ENCODE measurements at regions not wholly inside any gene's neighbourhood (a gene's known extent, or its start where the extent isn't known, plus 50 kb on each side); places are given as distances from the start of the nearest gene placed in this dataset.
"Not testable (repeated sequence)": the region's sequence is repeated elsewhere in the genome, so short reads cannot be mapped to it uniquely, and the experiment has no call there.

GRCh38 chr6:99668036-99668705 is 61.5 kb downstream of the PRDM13 start:
- no peaks in the 10 kb centered on the region for H3K4me1 ChIP-seq (ENCODE audit: control insufficient read depth, insufficient read depth, low read length)
- no peak overlapping the region for H3K4me3 ChIP-seq (ENCODE audit: low read length)
- H3K9me3 ChIP-seq (ENCODE audit: control insufficient read depth, insufficient read depth, low read length): no peaks in the 10 kb centered on the region
- WGBS (ENCODE audit: insufficient coverage, insufficient read length): no CpG with 5 or more reads among the region's 5 CpGs
- no peak overlapping the region for H3K27ac ChIP-seq (ENCODE audit: low read length)
- H3K36me3 ChIP-seq (ENCODE audit: control insufficient read depth, insufficient read depth, low read length): no peaks in the 10 kb centered on the region
- DNase-seq (ENCODE audit: low read depth, low spot score): no peak
- no peaks in the 10 kb centered on the region for H3K27me3 ChIP-seq (ENCODE audit: control insufficient read depth, insufficient read depth, low read length)

- Histone ChIP-seq H3K27me3 (ENCODE audit: control insufficient read depth, insufficient read depth, low read length) (no peaks in the 10 kb centered on the region), H3K36me3 (ENCODE audit: control insufficient read depth, insufficient read depth, low read length) (no peaks in the 10 kb centered on the region), H3K9me3 (ENCODE audit: control insufficient read depth, insufficient read depth, low read length) (no peaks in the 10 kb centered on the region), H3K27ac (ENCODE audit: low read length) (no peak overlapping the region), H3K4me3 (ENCODE audit: low read length) (no peak overlapping the region), H3K4me1 (ENCODE audit: control insufficient read depth, insufficient read depth, low read length) (no peaks in the 10 kb centered on the region)
- WGBS (ENCODE audit: insufficient coverage, insufficient read length): no CpG with 5 or more reads among the region's 2 CpGs
- DNase-seq (ENCODE audit: low read depth, low spot score): no peak
Observed at GRCh38 chr6:99689916-99690685, 83.5 kb downstream of the PRDM13 start.

DNA sequence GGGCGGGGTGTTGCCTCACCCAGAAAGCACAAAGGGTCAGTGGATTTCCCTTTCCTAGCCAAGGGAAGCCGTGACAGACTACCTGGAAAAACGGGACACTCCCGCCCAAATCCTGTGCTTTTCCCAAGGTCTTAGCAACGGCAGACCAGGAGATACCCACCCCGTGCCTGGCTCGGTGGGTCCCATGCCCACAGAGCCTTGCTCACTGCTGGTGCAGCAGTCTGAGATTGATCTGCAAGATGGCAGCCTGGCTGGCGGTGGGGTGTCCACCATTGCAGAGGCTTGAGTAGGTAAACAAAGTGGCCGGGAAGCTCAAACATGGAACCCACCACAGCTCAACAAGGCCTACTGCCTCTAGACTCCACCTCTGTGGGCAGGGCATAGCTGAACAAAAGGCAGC is 95.7 kb downstream of the PRDM13 start:
- no CpG with 5 or more reads among the region's 9 CpGs for WGBS (ENCODE audit: insufficient coverage, insufficient read length)

DNA sequence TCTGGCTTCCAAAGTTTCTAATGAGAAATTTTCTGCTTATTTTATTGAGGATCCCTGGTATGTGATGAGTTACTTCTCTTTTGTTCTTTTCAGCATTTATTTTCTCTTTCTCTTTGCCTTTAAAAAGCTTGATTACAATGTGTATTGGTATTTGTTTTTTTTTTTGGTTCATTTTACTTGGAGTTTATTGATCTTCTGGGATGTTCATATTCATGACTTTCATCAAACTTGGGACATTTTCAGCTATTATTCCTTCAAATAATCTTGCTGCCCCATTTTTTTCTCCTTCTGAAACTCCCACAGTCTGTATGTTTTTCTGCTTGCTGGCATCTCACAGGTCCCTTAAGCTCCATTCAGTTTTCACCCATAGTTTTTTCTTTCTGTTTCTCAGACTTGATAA is 102.4 kb downstream of the PRDM13 start:
- no peaks in the 10 kb centered on the region for H3K36me3 ChIP-seq (ENCODE audit: control insufficient read depth, insufficient read depth, low read length)
- no peaks in the 10 kb centered on the region for H3K27me3 ChIP-seq (ENCODE audit: control insufficient read depth, insufficient read depth, low read length)
- H3K4me1 ChIP-seq (ENCODE audit: control insufficient read depth, insufficient read depth, low read length): 0 out of 2 replicates have a peak, but pooled peaks cover 2% of the 10 kb centered on the region
- H3K4me3 ChIP-seq (ENCODE audit: low read length): no peak overlapping the region
- H3K27ac ChIP-seq (ENCODE audit: low read length): no peak overlapping the region
- H3K9me3 ChIP-seq (ENCODE audit: control insufficient read depth, insufficient read depth, low read length): no peaks in the 10 kb centered on the region
- DNase-seq (ENCODE audit: low read depth, low spot score): no peak

More for the DNA sequence above, 95.7 kb downstream of the PRDM13 start:
- H3K27ac ChIP-seq (ENCODE audit: low read length); H3K27me3 ChIP-seq (ENCODE audit: control insufficient read depth, insufficient read depth, low read length); H3K9me3 ChIP-seq (ENCODE audit: control insufficient read depth, insufficient read depth, low read length); H3K4me1 ChIP-seq (ENCODE audit: control insufficient read depth, insufficient read depth, low read length); H3K4me3 ChIP-seq (ENCODE audit: low read length); H3K36me3 ChIP-seq (ENCODE audit: control insufficient read depth, insufficient read depth, low read length); DNase-seq (ENCODE audit: low read depth, low spot score): not testable (repeated sequence)

DNA sequence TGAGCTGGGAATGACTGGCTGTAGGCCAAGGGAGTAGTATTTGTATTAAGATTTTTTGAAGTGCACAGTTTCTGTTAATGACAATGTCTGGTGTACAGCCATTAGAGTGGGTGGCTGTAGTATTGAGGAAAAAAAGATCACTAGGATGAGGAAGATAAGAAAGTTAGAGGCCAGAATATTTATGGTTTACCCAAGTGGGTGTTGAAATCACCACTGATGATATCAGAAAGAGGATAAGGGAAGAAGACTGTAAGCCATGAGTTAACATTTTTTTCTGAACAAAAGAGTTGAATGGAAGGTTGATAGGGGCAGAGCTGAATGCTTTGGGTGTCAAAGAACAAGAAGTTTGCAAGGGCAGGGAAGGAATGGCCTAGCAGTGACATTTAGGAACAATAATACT is 104.7 kb downstream of the PRDM13 start:
- Histone ChIP-seq H3K4me1 (ENCODE audit: control insufficient read depth, insufficient read depth, low read length) (0 out of 2 replicates have a peak, but pooled peaks cover 2% of the 10 kb centered on the region), H3K36me3 (ENCODE audit: control insufficient read depth, insufficient read depth, low read length) (no peaks in the 10 kb centered on the region), H3K27me3 (ENCODE audit: control insufficient read depth, insufficient read depth, low read length) (no peaks in the 10 kb centered on the region), H3K9me3 (ENCODE audit: control insufficient read depth, insufficient read depth, low read length) (no peaks in the 10 kb centered on the region), H3K4me3 (ENCODE audit: low read length) (no peak overlapping the region), H3K27ac (ENCODE audit: low read length) (no peak overlapping the region)
- no peak for DNase-seq (ENCODE audit: low read depth, low spot score)

DNA sequence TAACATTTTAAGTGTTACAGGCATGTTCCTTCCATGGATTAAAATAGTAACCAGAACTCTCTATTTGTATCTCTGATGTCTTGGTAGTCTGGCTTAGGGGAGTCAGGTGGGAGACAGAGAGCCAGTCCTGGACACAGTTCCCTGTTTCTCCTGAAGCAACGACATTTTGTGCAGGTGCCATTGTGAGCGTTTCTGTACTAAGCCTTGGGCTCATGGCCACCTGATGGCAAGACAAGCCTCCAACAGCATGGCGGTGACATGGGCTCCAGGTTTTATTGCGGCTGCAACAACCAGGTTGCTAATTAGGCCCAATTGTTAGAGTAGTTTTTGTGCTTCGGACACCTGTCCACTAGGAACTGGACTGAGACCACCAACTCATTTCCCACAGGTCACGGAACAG is 105.3 kb downstream of the PRDM13 start:
- WGBS (ENCODE audit: insufficient coverage, insufficient read length): no CpG with 5 or more reads among the region's 6 CpGs
- no peaks in the 10 kb centered on the region for H3K9me3 ChIP-seq (ENCODE audit: control insufficient read depth, insufficient read depth, low read length)

DNA sequence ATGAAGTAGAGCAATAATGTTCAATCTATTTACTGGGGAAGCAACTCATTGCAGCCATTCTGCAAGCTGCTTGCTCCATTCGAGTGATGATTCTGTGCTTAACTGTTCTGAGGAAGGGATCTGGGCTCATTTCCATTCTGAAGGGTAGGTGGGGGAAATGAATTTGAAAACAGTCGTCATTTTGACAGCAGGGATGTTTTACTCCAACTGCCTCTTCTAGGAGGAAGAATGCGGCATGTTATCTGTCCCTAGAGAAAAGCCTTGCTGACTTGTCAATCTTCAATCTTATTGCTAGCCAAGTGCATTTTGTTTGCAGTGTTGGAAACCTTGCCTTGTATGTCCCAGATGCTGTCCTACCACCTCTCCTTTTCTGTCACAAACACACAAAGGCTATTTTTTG is 105.9 kb downstream of the PRDM13 start:
- Histone ChIP-seq H3K36me3 (ENCODE audit: control insufficient read depth, insufficient read depth, low read length) (no peaks in the 10 kb centered on the region), H3K9me3 (ENCODE audit: control insufficient read depth, insufficient read depth, low read length) (no peaks in the 10 kb centered on the region), H3K4me3 (ENCODE audit: low read length) (no peak overlapping the region), H3K27me3 (ENCODE audit: control insufficient read depth, insufficient read depth, low read length) (no peaks in the 10 kb centered on the region), H3K4me1 (ENCODE audit: control insufficient read depth, insufficient read depth, low read length) (0 out of 2 replicates have a peak, but pooled peaks cover 2% of the 10 kb centered on the region), H3K27ac (ENCODE audit: low read length) (no peak overlapping the region)
- DNase-seq (ENCODE audit: low read depth, low spot score): no peak
- WGBS (ENCODE audit: insufficient coverage, insufficient read length): no CpG with 5 or more reads among the region's 3 CpGs

More for the DNA sequence above, 105.3 kb downstream of the PRDM13 start:
- DNase-seq (ENCODE audit: low read depth, low spot score): no peak
- H3K36me3 ChIP-seq (ENCODE audit: control insufficient read depth, insufficient read depth, low read length): no peaks in the 10 kb centered on the region
- no peaks in the 10 kb centered on the region for H3K27me3 ChIP-seq (ENCODE audit: control insufficient read depth, insufficient read depth, low read length)
- no peak overlapping the region for H3K4me3 ChIP-seq (ENCODE audit: low read length)
- H3K4me1 ChIP-seq (ENCODE audit: control insufficient read depth, insufficient read depth, low read length): 0 out of 2 replicates have a peak, but pooled peaks cover 2% of the 10 kb centered on the region
- no peak overlapping the region for H3K27ac ChIP-seq (ENCODE audit: low read length)

- not testable (repeated sequence) for DNase-seq (ENCODE audit: low read depth, low spot score); H3K27me3 ChIP-seq (ENCODE audit: control insufficient read depth, insufficient read depth, low read length); H3K4me1 ChIP-seq (ENCODE audit: control insufficient read depth, insufficient read depth, low read length); H3K27ac ChIP-seq (ENCODE audit: low read length); H3K4me3 ChIP-seq (ENCODE audit: low read length); H3K9me3 ChIP-seq (ENCODE audit: control insufficient read depth, insufficient read depth, low read length); H3K36me3 ChIP-seq (ENCODE audit: control insufficient read depth, insufficient read depth, low read length)
Observed at GRCh38 chr6:99722043-99722442, 115.4 kb downstream of the PRDM13 start.

DNA sequence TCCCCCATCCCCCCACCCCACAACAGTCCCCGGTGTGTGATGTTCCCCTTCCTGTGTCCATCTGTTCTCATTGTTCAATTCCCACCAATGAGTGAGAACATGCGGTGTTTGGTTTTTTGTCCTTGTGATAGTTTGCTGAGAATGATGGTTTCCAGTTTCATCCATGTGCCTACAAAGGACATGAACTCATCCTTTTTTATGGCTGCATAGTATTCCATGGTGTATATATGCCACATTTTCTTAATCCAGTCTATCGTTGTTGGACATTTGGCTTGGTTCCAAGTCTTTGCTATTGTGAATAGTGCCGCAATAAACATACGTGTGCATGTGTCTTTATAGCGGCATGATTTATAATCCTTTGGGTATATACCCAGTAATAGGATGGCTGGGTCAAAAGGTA is 123.6 kb downstream of the PRDM13 start:
- H3K27me3 ChIP-seq (ENCODE audit: control insufficient read depth, insufficient read depth, low read length); H3K27ac ChIP-seq (ENCODE audit: low read length); DNase-seq (ENCODE audit: low read depth, low spot score); H3K36me3 ChIP-seq (ENCODE audit: control insufficient read depth, insufficient read depth, low read length); H3K4me3 ChIP-seq (ENCODE audit: low read length); H3K4me1 ChIP-seq (ENCODE audit: control insufficient read depth, insufficient read depth, low read length); H3K9me3 ChIP-seq (ENCODE audit: control insufficient read depth, insufficient read depth, low read length): not testable (repeated sequence)
- no CpG with 5 or more reads among the region's 6 CpGs for WGBS (ENCODE audit: insufficient coverage, insufficient read length)

DNA sequence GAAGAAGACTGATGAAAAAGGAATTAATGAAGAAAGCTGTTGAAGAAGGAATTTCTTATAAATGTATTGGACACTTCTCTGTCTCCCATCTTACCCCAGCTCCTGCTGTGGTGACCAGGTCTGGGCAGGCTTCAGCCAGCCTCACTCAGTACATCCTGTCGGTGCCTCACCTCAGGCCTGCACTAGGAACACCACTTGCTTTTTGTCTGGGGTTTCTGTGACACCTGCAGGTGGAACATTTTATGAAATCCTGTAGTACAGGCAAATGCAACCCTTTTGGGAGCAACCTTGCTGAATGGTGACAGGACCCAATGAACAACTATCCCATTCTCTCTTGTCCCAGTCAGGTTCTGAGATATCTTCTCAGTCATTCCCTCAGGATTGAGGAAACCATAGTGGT is 129.7 kb downstream of the PRDM13 start:
- H3K27ac ChIP-seq (ENCODE audit: low read length): no peak overlapping the region
- no peaks in the 10 kb centered on the region for H3K27me3 ChIP-seq (ENCODE audit: control insufficient read depth, insufficient read depth, low read length)
- no peak overlapping the region for H3K4me3 ChIP-seq (ENCODE audit: low read length)
- no CpG with 5 or more reads among the region's 1 CpG for WGBS (ENCODE audit: insufficient coverage, insufficient read length)
- peaks cover 1% of the 10 kb centered on the region; the same call in 1 of the 2 replicates for H3K4me1 ChIP-seq (ENCODE audit: control insufficient read depth, insufficient read depth, low read length)
- no peak for DNase-seq (ENCODE audit: low read depth, low spot score)
- H3K9me3 ChIP-seq (ENCODE audit: control insufficient read depth, insufficient read depth, low read length): no peaks in the 10 kb centered on the region
- H3K36me3 ChIP-seq (ENCODE audit: control insufficient read depth, insufficient read depth, low read length): no peaks in the 10 kb centered on the region

- no peak for DNase-seq (ENCODE audit: low read depth, low spot score)
- Histone ChIP-seq H3K4me1 (ENCODE audit: control insufficient read depth, insufficient read depth, low read length) (peaks cover 1% of the 10 kb centered on the region; the same call in 1 of the 2 replicates), H3K36me3 (ENCODE audit: control insufficient read depth, insufficient read depth, low read length) (no peaks in the 10 kb centered on the region), H3K4me3 (ENCODE audit: low read length) (no peak overlapping the region), H3K27ac (ENCODE audit: low read length) (no peak overlapping the region), H3K9me3 (ENCODE audit: control insufficient read depth, insufficient read depth, low read length) (no peaks in the 10 kb centered on the region), H3K27me3 (ENCODE audit: control insufficient read depth, insufficient read depth, low read length) (no peaks in the 10 kb centered on the region)
- no CpG with 5 or more reads among the region's 2 CpGs for WGBS (ENCODE audit: insufficient coverage, insufficient read length)
Observed at GRCh38 chr6:99739526-99739925, 132.9 kb downstream of the PRDM13 start.

Measured in iPS DF 6.9 (cell line).